ENCODE measurements at regions not wholly inside any gene's neighbourhood (a gene's known extent, or its start where the extent isn't known, plus 50 kb on each side); places are given as distances from the start of the nearest gene placed in this dataset.

DNA sequence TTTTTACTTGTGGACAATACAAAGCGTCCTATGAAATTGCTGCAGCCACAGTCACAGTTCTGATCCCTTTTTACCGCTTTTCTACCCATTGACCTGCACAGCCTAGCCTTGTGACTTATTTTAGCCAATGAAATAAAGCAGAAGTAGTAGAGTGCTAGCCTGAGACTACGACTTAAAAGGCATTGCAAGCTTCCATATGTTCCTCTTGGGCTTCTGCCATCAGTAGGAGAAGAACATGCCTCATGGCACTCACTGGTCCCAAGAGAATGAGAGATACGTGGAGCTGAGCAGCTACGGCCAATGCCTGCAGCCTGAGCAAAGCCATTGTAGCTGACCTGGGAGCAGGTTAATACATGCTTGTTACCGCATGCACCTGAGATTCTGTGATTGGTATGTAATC, 416.6 kb upstream of the CLINT1 start:
- no peak overlapping the region for H2AFZ ChIP-seq
- no peak for TF ChIP-seq CTCF (IDR thresholded peaks at IDR 0.05; ENCODE audit: poor library complexity)
- TF ChIP-seq EZH2phosphoT487 (IDR thresholded peaks at IDR 0.05; ENCODE audit: low read depth, severe bottlenecking, unreplicated experiment) = no peak
- TF ChIP-seq EZH2 (IDR thresholded peaks at IDR 0.05; ENCODE audit: borderline replicate concordance) = no peak
- H3K4me3 ChIP-seq = no peak overlapping the region
- no peaks in the 10 kb centered on the region for H3K36me3 ChIP-seq (replicated peaks; ENCODE audit: insufficient read depth, low read depth)
- H3K27me3 ChIP-seq = peaks cover 5% of the 10 kb centered on the region
- H3K9me3 ChIP-seq (ENCODE audit: low read depth) = no peaks in the 10 kb centered on the region
- H3K27ac ChIP-seq = no peak overlapping the region
- 95% methylated on average over 6 of the region's 6 CpGs for WGBS (ENCODE audit: low lambda C conversion rate, missing lambda C conversion rate)
- H3K4me1 ChIP-seq (ENCODE audit: insufficient read depth) = no peaks in the 10 kb centered on the region
- DNase-seq (ENCODE audit: low spot score) = no peak
- no peak overlapping the region for H3K4me2 ChIP-seq
- no peaks in the 10 kb centered on the region for H4K20me1 ChIP-seq (ENCODE audit: insufficient read depth, poor library complexity, severe bottlenecking)
- no peaks in the 10 kb centered on the region for H3K9me2 ChIP-seq (replicated peaks; ENCODE audit: insufficient read depth)
- H3K79me2 ChIP-seq = no peaks in the 10 kb centered on the region

DNA sequence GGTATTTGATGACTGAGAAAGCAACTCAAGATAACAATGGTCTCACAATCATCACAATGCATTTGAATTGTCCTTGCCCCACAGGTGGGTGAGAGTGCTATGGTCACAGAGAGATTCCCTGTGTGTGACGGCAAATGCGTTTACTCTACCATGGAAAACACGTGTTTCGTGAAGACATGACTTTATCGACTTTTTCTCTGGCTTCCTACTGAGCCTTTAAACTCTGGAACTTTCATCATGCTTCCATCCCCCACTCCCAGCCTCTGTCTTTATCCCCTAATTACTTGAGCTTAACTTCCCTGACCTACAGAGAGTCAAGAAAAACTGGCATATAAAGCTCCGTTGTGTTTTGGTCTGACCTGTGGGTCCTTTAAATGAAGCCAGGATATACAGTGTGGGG, 414.1 kb upstream of the CLINT1 start:
- no peak overlapping the region for H2AFZ ChIP-seq
- no peaks in the 10 kb centered on the region for H3K36me3 ChIP-seq (replicated peaks; ENCODE audit: insufficient read depth, low read depth)
- no peaks in the 10 kb centered on the region for H3K79me2 ChIP-seq
- H3K27me3 ChIP-seq = peaks cover 5% of the 10 kb centered on the region
- no peak for DNase-seq (ENCODE audit: low spot score)
- no peaks in the 10 kb centered on the region for H3K4me1 ChIP-seq (ENCODE audit: insufficient read depth)
- WGBS (ENCODE audit: low lambda C conversion rate, missing lambda C conversion rate) = 26% methylated on average over 6 of the region's 6 CpGs
- no peak overlapping the region for H3K4me2 ChIP-seq
- H4K20me1 ChIP-seq (ENCODE audit: insufficient read depth, poor library complexity, severe bottlenecking) = no peaks in the 10 kb centered on the region
- H3K9me3 ChIP-seq (ENCODE audit: low read depth) = no peaks in the 10 kb centered on the region
- no peak overlapping the region for H3K4me3 ChIP-seq
- H3K9me2 ChIP-seq (replicated peaks; ENCODE audit: insufficient read depth) = no peaks in the 10 kb centered on the region
- no peak for TF ChIP-seq EZH2phosphoT487 (IDR thresholded peaks at IDR 0.05; ENCODE audit: low read depth, severe bottlenecking, unreplicated experiment)
- no peak for TF ChIP-seq CTCF (IDR thresholded peaks at IDR 0.05; ENCODE audit: poor library complexity)
- no peak for TF ChIP-seq EZH2 (IDR thresholded peaks at IDR 0.05; ENCODE audit: borderline replicate concordance)
- H3K27ac ChIP-seq = no peak overlapping the region

GRCh38 chr5:158272409-158272808, 413.5 kb upstream of the CLINT1 start:
- Histone ChIP-seq H3K79me2 (no peaks in the 10 kb centered on the region), H3K27me3 (peaks cover 5% of the 10 kb centered on the region), H3K4me2 (no peak overlapping the region), H3K27ac (no peak overlapping the region), H4K20me1 (ENCODE audit: insufficient read depth, poor library complexity, severe bottlenecking) (no peaks in the 10 kb centered on the region), H3K4me3 (no peak overlapping the region), H3K9me2 (replicated peaks; ENCODE audit: insufficient read depth) (no peaks in the 10 kb centered on the region), H3K9me3 (ENCODE audit: low read depth) (no peaks in the 10 kb centered on the region), H3K36me3 (replicated peaks; ENCODE audit: insufficient read depth, low read depth) (no peaks in the 10 kb centered on the region), H3K4me1 (ENCODE audit: insufficient read depth) (no peaks in the 10 kb centered on the region), H2AFZ (no peak overlapping the region)
- no peak for DNase-seq (ENCODE audit: low spot score)
- WGBS (ENCODE audit: low lambda C conversion rate, missing lambda C conversion rate) = 46% methylated on average over 3 of the region's 3 CpGs
- no peak for TF ChIP-seq EZH2phosphoT487 (IDR thresholded peaks at IDR 0.05; ENCODE audit: low read depth, severe bottlenecking, unreplicated experiment)
- no peak for TF ChIP-seq EZH2 (IDR thresholded peaks at IDR 0.05; ENCODE audit: borderline replicate concordance)
- TF ChIP-seq CTCF (IDR thresholded peaks at IDR 0.05; ENCODE audit: poor library complexity) = no peak

DNA sequence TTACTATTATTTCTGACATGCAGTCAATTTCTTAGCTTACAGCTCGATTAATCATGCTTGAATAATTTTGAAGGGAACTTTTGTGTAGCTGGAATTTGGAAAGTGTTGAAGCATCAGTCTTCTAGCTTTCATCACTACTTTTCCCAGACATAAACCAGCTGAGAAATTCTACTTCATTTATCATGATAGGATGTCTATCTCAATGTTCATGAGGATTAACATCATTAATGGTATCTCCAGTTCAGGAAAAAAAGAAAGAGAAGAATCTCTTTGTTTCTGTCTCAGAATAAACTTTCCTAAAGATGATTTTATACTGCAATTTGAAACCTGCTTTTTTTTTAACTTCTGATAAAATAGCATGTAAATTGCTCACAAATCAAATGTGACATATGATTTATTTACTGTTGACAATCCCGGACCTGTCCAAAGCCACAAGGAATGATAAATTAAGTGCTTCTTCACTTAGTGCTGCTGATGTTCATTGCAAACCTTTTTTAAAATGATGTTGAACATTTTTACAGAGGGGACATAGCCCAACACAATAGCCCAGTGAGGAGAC, 412.1 kb upstream of the CLINT1 start:
- Histone ChIP-seq H2AFZ (no peak overlapping the region), H3K4me1 (ENCODE audit: insufficient read depth) (no peaks in the 10 kb centered on the region), H3K36me3 (replicated peaks; ENCODE audit: insufficient read depth, low read depth) (no peaks in the 10 kb centered on the region), H3K9me2 (replicated peaks; ENCODE audit: insufficient read depth) (no peaks in the 10 kb centered on the region), H3K4me3 (no peak overlapping the region), H3K4me2 (no peak overlapping the region), H3K79me2 (no peaks in the 10 kb centered on the region), H4K20me1 (ENCODE audit: insufficient read depth, poor library complexity, severe bottlenecking) (no peaks in the 10 kb centered on the region), H3K9me3 (ENCODE audit: low read depth) (no peaks in the 10 kb centered on the region), H3K27me3 (peaks cover 5% of the 10 kb centered on the region), H3K27ac (no peak overlapping the region)
- DNase-seq (ENCODE audit: low spot score) = no peak
- WGBS (ENCODE audit: low lambda C conversion rate, missing lambda C conversion rate) = 36% methylated on average over 2 of the region's 2 CpGs
- no peak for TF ChIP-seq CTCF (IDR thresholded peaks at IDR 0.05; ENCODE audit: poor library complexity)
- no peak for TF ChIP-seq EZH2phosphoT487 (IDR thresholded peaks at IDR 0.05; ENCODE audit: low read depth, severe bottlenecking, unreplicated experiment)
- TF ChIP-seq EZH2 (IDR thresholded peaks at IDR 0.05; ENCODE audit: borderline replicate concordance) = no peak
